WI38 (cell line): ENCODE measurements at regions not wholly inside any gene's neighbourhood (a gene's known extent, or its start where the extent isn't known, plus 50 kb on each side); places are given as distances from the start of the nearest gene placed in this dataset.
"Not testable (repeated sequence)": the region's sequence is repeated elsewhere in the genome, so short reads cannot be mapped to it uniquely, and the experiment has no call there.

ENCODE experiments used
- H3K4me3 ChIP-seq: 2 replicates; pipeline ENCODE4 v1.5.1; 2011; ENCODE audit warnings: low read depth, mild to moderate bottlenecking, control low read depth, low read length
- CTCF ChIP-seq: IDR thresholded peaks from 2 replicates; pipeline ENCODE4 v1.5.1; 2012; ENCODE audit warnings: low read depth, mild to moderate bottlenecking, control low read depth, low read length

- no peak for TF ChIP-seq CTCF
- H3K4me3 ChIP-seq = no peak overlapping the region
These were observed 469.5 kb upstream of the NRSN1 start for GRCh38 chr6:23656255-23657194.

DNA sequence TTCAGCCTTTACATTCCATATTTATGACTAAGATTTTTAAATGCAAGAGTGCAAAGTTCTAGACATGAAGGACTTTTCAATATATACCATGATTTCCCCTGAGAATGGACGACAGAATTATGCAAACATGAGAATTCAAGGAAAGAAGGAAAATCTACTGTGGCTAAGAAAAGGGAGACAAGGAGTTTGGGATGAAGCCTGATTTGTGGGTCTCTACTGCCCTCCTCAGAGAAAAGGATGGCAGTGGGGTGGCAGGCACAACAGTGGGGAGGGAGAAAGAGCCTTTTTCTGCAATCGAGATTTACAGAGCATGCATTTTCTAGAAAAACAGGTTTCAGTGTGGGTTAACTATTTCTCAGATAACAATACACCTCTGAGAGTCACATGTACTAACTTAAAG is 466.9 kb upstream of the NRSN1 start:
- H3K4me3 ChIP-seq = no peak overlapping the region
- no peak for TF ChIP-seq CTCF

- no peak for TF ChIP-seq CTCF
- H3K4me3 ChIP-seq = no peak overlapping the region
These were observed 464.5 kb upstream of the NRSN1 start for GRCh38 chr6:23661549-23661948.

- no peak for TF ChIP-seq CTCF
- H3K4me3 ChIP-seq = no peak overlapping the region
These were observed 462.9 kb upstream of the NRSN1 start for GRCh38 chr6:23663096-23663495.

DNA sequence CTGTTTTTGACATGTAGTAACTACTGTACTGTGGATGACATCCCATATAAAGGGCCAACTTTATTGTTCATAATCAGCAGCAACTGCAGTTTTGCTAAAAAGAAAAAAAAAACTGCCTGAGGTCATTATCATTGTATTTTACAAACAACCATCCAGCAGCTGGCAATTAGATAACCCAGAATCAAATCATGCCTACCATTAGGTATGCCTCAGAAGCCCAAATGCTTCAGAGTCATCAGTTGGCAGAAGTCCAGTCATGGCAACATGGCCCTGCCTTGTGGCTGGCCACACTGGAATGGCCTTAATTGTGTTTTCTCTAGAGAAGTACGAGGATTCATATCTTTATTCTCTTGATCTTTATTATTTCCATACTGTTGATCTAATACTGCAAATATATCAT is 462.4 kb upstream of the NRSN1 start:
- no peak overlapping the region for H3K4me3 ChIP-seq
- no peak for TF ChIP-seq CTCF

DNA sequence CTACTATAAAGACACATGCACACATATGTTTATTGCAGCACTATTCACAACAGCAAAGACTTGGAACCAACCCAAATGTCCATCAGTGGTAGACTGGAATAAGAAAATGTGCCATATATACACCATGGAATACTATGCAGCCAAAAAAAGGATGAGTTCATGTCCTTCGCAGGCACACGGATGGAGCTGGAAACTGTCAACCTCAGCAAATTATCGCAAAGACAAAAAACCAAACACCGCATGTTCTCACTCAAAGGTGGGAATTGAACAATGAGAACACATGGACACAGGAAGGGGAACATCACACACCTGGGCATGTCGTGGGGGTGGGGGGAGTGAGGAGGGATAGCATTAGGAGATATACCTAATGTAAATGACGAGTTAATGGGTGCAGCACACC is 460.1 kb upstream of the NRSN1 start:
- not testable (repeated sequence) for H3K4me3 ChIP-seq

DNA sequence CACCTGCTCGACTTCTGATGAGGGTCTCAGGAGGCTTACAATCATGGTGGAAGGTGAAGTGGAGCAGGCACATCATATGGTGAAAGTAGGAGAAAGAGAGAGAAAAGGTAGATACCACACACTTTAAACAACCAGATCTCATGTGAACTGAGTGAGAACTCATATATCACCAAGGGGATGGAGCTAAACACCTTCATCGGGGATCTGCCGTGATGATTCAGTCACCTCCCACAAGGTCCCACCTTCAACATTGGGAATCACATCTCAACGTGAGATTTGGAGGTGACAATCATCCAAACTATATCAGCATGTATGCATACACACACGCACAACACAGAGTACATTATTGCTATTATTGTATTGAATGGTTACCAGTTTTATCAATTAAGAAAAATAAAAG is 453.3 kb upstream of the NRSN1 start:
- H3K4me3 ChIP-seq = no peak overlapping the region
- TF ChIP-seq CTCF = no peak

GRCh38 chr6:23678626-23679025 is 447.4 kb upstream of the NRSN1 start:
- no peak for TF ChIP-seq CTCF
- no peak overlapping the region for H3K4me3 ChIP-seq
